Cardiac muscle cell (in vitro differentiated cells and primary cell): ENCODE measurements at regions not wholly inside any gene's neighbourhood (a gene's known extent, or its start where the extent isn't known, plus 50 kb on each side); places are given as distances from the start of the nearest gene placed in this dataset.
A peak's percentile ranks its signal among the peaks of the same experiment; 100 is the strongest.

ENCODE experiments used
- DNase-seq, 2 donors: peaks; one replicate each; pipeline versions ENCODE4 v3.0.0 to v3.0.0-alpha.2; 2010 to 2017; ENCODE audit warnings: low read depth in 1 of 2, low spot score in 1 of 2
- H3K27ac ChIP-seq: fragments of 200-600 bp; sonication (generic); 2 replicates; pipeline ENCODE4 v1.5.1; 2016
- H3K27me3 ChIP-seq: fragments of 200-600 bp; sonication (generic); 2 replicates; pipeline ENCODE4 v1.6.0; 2016; ENCODE audit warnings: control low read depth
- H3K36me3 ChIP-seq: fragments of 200-600 bp; sonication (generic); 2 replicates; pipeline ENCODE4 v1.5.1; 2016; ENCODE audit warnings: control low read depth
- H3K4me1 ChIP-seq: fragments of 200-600 bp; sonication (generic); 2 replicates; pipeline ENCODE4 v1.8.1; 2017; ENCODE audit warnings: low read depth, mild to moderate bottlenecking, mixed run types
- H3K4me3 ChIP-seq: fragments of 200-600 bp; sonication (generic); 2 replicates; pipeline ENCODE4 v1.5.1; 2016; ENCODE audit warnings: mild to moderate bottlenecking
- H3K9me3 ChIP-seq: fragments of 200-600 bp; sonication (generic); 2 replicates; pipeline ENCODE4 v1.5.1; 2017; ENCODE audit warnings: low read depth, mild to moderate bottlenecking, control low read depth
- TF ChIP-seq, protein P1 (sequence below): IDR thresholded peaks from 2 replicates; pipeline ENCODE4 v1.5.1; 2012; ENCODE audit warnings: low read depth, mild to moderate bottlenecking, low read length

DNA sequence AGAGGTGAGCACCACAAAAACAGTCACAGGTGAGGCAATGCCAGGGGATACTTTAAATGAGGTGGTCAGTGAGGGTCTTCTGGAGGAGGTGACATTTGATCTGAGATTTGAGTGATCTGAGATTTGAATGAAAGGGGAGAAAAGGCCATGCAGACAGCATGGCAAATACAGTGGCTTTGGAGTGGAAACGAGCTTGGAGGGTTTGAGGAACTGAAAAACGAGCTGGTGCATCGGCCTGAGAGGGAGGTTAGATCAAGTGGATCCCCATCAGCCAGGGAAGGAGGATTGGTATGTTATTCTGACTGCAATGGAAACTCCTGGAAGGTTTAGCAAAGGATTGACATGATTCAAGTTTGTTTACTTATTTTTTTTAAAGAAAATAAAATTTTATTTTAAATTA is 245.1 kb downstream of the KCNS3 start:
- no peak for DNase-seq
- H3K9me3 ChIP-seq = no peaks in the 10 kb centered on the region
- TF ChIP-seq, protein P1, sequence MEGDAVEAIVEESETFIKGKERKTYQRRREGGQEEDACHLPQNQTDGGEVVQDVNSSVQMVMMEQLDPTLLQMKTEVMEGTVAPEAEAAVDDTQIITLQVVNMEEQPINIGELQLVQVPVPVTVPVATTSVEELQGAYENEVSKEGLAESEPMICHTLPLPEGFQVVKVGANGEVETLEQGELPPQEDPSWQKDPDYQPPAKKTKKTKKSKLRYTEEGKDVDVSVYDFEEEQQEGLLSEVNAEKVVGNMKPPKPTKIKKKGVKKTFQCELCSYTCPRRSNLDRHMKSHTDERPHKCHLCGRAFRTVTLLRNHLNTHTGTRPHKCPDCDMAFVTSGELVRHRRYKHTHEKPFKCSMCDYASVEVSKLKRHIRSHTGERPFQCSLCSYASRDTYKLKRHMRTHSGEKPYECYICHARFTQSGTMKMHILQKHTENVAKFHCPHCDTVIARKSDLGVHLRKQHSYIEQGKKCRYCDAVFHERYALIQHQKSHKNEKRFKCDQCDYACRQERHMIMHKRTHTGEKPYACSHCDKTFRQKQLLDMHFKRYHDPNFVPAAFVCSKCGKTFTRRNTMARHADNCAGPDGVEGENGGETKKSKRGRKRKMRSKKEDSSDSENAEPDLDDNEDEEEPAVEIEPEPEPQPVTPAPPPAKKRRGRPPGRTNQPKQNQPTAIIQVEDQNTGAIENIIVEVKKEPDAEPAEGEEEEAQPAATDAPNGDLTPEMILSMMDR = no peak
- no peaks in the 10 kb centered on the region for H3K36me3 ChIP-seq
- no peak overlapping the region for H3K4me3 ChIP-seq
- no peaks in the 10 kb centered on the region for H3K27me3 ChIP-seq
- H3K4me1 ChIP-seq = no peaks in the 10 kb centered on the region
- no peak overlapping the region for H3K27ac ChIP-seq

DNA sequence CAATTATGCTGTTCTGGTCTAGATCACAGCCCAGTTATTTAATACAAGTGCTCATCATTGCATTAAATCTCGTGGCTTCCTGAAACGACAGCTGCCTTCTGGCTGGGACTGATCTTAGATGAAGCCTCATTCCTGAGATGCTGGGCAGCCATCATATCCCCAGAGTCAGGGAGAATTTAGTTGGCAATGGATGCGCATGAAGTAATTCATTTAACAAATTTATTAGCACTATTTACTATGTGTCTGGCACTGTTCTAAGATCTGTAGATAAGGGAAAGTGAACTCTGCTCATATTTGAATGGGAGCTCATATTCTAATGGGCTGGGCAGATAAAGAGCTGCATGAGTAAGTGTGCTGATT is 244.7 kb downstream of the KCNS3 start:
- Histone ChIP-seq H3K36me3 (no peaks in the 10 kb centered on the region), H3K27ac (no peak overlapping the region), H3K4me3 (no peak overlapping the region), H3K27me3 (no peaks in the 10 kb centered on the region), H3K4me1 (no peaks in the 10 kb centered on the region), H3K9me3 (no peaks in the 10 kb centered on the region)
- TF ChIP-seq, protein P1 = no peak
- DNase-seq = no peak

DNA sequence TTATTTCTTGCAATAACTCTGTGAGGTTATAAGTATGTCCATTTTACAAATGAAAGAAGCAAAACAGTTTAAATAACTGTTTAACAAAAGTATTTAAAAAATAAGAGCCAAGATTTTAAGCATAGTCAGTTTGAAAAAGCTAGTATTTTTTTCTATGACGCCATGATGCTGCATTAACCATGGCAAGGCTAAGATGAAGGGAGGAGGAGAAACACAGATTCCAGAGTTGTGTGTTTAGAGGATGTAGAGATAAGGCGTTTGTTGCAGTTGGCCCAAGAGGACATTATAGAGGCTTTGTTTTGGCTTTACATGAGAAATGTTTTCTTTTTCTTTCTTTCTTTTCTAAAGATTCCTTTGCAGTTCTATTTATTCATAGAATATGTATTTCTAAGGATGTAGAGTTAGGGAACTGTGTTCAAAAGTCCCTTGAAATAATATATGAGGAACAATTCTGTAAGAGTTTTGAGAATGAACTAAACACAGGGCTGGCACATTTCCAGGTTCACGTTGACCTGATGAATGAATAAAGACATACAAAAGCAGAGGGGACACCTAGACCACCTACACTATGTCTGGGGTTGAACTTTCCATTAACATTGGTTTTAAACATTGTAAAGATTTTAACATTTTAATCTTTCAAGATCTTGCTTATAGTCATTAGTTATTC is 244.2 kb downstream of the KCNS3 start:
- TF ChIP-seq, protein P1 = no peak
- Histone ChIP-seq H3K27ac (no peak overlapping the region), H3K27me3 (no peaks in the 10 kb centered on the region), H3K4me1 (no peaks in the 10 kb centered on the region), H3K4me3 (no peak overlapping the region), H3K36me3 (no peaks in the 10 kb centered on the region), H3K9me3 (no peaks in the 10 kb centered on the region)
- DNase-seq = no peak

DNA sequence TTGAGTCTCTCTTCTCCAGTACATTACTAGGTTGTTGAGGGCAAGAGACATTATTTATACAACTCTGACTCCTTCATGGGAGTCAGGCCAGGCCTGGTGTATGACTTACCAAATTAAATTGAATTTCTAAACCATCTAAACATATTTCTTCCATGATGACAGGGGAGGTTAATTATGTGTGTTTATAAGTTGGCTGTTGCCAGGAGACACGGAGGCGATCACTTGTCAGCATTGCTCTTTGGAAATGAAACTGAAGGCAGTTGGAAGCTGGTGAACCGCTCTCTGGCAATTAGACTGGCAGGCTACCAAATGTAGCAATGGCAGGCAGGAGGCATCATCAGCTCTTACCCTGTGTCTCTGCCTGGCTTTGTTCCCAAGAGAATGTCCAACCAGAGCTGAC is 241.4 kb downstream of the KCNS3 start:
- H3K4me1 ChIP-seq = no peaks in the 10 kb centered on the region
- TF ChIP-seq, protein P1 = no peak

DNA sequence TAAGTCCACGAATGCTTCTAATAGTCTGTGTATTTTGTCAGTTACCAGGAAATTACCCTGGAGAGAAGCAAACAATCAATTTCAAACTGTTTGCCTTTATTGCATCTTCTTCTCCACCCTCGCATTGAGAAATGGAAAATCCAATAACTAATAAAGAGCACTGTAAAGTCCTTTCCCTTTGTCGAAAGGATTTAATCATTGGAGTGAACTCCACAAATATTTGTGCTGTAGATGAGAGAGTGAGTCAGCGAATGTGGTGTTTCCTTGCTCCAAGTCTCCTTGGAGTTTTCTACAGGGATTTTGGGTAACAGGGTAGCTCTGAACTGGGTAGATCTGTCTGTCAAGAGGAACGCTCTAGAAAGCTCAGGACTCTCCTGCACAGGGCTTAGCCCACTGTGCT is 240.2 kb downstream of the KCNS3 start:
- no peaks in the 10 kb centered on the region for H3K36me3 ChIP-seq
- H3K27me3 ChIP-seq = no peaks in the 10 kb centered on the region
- H3K27ac ChIP-seq = no peak overlapping the region
- TF ChIP-seq, protein P1 = no peak
- H3K4me3 ChIP-seq = no peak overlapping the region
- no peaks in the 10 kb centered on the region for H3K4me1 ChIP-seq
- no peak for DNase-seq
- no peaks in the 10 kb centered on the region for H3K9me3 ChIP-seq

More for the DNA sequence above, 241.4 kb downstream of the KCNS3 start:
- peak in 1 of 2 donors; percentile 9 for DNase-seq
- no peaks in the 10 kb centered on the region for H3K9me3 ChIP-seq
- H3K36me3 ChIP-seq = no peaks in the 10 kb centered on the region
- no peak overlapping the region for H3K27ac ChIP-seq
- no peak overlapping the region for H3K4me3 ChIP-seq
- H3K27me3 ChIP-seq = no peaks in the 10 kb centered on the region
